ENCODE measurements at regions not wholly inside any gene's neighbourhood (a gene's known extent, or its start where the extent isn't known, plus 50 kb on each side); places are given as distances from the start of the nearest gene placed in this dataset.

DNA sequence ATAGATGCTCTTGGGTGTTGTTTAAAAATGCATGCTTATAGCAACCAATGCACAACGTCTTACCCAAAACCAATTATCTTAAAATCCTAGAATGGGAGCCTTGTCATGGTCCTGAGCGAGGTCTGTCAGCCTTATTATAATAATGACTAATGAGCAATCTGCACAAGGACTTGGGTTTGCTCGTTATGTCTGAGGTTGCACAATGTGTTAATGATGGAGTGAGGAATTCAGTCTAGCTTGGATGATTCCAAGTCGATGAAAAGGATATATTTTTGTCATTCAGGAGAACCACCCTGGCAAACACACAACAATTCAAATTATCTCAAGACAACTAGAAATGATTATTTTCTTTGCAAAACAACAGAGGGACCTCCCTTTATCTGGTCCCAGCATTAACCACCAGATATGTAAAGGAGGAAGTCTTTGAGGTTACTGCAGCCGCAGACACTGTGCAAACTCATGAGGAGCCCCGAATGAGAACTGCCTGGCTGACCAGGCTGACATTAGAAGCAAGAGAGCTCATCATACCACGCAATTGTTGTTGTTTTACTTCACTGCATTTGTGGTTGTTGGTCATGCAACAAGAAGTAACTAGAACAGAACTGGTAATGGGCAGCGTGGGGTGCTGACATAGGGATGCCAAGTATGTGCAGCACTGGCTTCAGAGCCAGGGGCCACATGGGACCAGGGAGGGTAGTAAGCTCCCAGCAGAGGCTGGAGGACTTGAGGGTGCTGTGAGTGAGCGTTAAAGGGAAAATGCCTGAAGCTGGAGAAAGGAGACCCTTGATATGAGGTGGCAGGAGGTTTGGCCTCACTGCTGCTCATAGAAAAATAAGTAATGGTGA is 488.3 kb downstream of the CDH26 start:
- TF ChIP-seq TAF1 (IDR thresholded peaks at IDR 0.05; ENCODE audit: low read depth, low read length) (no peak), POLR2A (IDR thresholded peaks at IDR 0.05; ENCODE audit: low read depth, low read length) (no peak), POLR2AphosphoS5 (IDR thresholded peaks at IDR 0.05; ENCODE audit: low read depth, low read length) (no peak)

All from GM12891 (cell line).